Fibroblast of skin of right quadriceps (primary cell): ENCODE measurements at regions not wholly inside any gene's neighbourhood (a gene's known extent, or its start where the extent isn't known, plus 50 kb on each side); places are given as distances from the start of the nearest gene placed in this dataset.
"Not testable (repeated sequence)": the region's sequence is repeated elsewhere in the genome, so short reads cannot be mapped to it uniquely, and the experiment has no call there.

Experiments
- DNase-seq: peaks from one replicate; pipeline ENCODE4 v3.0.0-alpha.2; 2013

DNA sequence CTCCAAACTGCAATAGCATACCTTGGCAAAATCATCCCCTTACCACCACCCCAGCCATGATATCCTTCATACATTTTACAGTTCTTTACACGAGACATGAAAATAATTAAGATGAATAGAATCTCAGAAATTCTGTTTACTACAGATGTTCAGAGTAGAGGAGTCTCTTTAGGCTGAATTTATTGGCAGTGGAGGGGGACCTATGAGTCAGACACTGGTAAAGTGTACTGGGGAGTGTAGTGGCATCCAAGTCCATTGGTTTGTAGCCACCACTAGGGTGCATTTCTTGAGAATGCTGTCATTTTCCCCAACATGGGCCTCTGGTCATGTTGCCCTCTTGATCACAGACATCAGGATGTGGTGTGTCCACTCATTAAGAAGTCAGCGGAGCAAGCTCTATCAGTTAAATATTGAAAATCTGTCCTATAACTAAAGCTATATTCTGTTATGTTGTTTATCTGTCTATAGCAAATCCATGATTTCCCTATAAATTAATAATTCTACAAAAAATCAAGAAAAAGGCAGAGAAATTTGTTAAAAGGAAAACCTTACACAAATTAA is 672.2 kb downstream of the PRIM2 start:
- DNase-seq: not testable (repeated sequence)

DNA sequence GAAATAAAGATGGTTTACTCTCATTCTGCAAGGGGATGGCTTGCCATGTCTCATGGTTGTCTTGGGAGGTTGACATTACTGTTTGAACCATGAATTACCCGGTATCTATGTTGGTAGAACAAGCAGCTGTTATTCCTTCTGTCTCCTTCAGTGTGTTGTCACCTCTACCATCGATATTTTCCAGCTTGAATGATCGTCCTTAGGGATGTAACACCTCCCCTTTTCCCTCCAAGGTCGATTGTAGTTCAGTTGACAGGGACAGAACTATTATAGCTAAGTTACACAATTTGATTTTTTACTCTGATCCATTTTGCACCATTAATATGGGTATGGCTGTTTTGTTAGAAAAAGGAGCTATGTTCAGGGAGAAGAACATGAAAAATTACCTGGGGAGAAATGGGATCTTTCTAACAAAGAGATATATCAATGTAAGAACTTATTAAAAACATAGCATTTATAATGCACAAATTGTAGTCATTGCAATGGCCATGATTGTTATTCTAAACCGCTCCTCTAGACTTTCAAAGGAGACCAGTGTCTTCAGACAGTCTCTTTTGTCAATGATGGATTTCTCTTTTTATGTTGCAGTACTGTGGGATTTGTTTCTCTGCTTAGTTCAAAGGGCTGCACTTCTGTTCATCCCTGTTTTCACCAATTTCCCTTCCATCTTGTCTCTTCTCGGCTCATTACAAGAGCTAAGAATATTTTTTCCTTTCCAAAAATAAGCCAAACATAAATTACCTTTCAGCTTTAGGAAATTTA is 681.6 kb downstream of the PRIM2 start:
- DNase-seq: not testable (repeated sequence)

DNA sequence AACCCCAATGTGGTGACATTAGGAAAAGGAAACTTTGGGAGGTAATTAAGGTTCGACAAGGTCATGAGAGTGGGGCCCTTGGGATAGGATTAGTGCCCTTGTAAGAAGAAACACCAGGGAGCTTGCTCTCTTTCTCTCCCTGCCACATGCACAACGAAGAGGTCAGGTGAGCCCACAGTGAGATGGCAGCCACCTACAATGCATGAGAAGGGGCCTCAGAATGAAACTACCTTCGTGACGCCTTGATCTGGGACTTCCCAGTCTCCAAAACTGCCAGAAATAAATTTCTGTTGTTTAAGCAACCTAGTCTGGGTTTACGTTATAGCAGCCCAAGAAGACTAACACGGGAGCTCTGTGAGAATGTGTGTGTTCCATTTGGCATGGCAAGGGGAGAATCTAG is 682.8 kb downstream of the PRIM2 start:
- not testable (repeated sequence) for DNase-seq

DNA sequence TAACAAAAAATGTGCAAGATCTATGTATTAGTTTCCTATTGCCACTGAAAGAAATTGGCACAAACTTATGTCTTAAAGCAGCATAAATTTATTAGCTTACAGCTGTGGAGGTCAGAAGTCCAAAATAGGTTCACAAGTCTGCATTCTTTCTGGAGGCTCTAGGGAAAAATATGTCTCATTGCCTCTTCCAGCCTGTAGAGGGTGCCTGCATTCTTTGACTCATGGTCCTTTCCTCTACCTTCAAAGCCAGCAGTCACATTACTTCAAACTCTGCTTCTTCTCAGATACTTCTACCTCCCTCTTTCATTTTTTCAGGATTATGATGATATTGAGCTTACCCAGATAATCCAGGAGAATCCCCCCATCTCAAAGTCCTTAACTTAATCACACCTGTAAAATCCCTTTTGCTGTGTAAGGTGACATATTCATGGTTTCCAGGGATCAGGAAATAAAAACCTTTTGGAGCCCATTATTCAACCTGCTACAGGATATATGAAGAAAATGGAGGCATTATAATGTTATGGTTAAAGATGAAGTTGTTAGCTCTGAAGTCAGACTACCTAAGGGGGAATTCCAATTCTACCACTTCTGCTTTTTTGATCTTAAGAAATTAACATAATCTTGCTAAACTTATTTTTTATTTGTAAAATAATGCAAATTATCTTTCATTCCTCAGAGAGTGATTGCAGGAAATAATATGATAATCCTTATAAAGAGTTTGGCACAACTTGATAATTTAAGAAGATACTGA is 686.2 kb downstream of the PRIM2 start:
- not testable (repeated sequence) for DNase-seq

DNA sequence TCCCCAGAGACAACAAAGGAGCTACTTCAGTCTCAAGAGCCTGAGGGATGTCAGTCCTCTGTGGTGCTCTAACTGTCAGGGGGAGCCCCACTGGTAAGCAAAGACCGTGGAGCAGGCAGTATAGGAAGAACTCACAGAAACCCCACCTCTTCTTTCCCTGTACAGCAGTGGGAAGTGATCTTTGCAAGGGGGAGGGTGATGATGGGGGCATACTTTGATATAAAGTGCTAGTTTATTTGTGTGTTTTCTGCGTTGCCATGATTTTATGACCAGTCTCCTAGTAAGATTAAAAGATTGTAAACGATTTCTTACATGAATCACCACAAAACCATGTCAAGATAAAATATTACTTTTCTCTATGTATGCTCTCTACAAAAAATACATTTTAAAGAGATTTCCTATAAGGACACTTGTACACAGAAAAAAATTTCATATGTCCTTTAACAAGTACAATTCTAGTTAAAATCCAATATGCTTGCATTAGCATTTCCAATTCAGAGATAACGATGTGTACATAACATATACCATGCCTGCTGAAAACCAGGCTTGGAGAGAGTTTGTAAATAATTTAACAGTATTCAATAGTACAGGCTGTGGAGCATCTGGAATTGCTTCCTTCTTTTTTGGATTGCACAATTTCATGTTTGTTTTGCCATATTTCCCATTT is 690.0 kb downstream of the PRIM2 start:
- DNase-seq: not testable (repeated sequence)

DNA sequence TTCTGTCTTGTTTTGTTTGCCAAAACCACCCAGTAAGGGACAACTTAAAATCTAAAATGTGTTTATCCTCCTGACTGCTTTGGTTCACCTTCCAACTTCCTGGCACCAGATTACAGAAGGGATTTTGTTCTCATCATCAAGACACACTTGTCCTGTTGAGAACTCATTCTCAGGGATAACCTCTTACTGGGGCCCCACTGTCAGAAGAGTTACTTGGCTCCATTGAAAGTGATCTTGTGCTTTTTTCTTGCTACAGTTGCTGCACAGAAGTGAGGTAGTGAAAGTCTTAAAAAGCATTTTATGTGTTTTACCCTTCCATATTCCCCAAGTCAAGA is 690.5 kb downstream of the PRIM2 start:
- not testable (repeated sequence) for DNase-seq

DNA sequence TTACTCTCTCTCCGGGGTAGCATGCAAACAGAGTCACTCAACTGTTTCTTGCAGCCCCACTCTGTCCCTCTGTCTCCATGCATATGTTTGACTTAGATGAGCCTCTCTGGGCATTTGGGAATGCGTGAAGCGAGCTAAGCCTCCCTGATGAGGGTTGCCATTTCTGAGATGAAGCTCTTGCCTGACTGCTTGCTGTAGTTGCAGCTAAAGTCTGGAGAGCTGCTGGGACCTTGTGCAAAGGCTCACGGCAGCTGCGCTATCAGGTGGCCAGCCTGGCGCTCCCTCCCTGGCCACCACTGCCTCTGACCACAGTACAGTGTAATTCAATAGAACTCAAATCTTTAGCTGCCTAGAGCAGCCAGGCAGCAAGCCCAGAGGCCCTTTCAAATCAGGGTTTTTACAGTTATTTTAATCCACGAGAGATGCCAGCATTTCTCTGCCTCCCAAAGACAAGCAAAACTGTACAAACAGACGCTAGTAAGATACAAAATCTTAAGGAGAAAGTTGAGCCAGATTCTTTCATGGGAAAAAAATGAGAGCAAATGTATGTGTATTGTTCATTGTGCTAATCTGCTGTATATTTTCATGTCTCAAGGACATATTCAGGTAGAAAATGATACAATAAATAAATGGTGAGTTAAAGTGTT is 694.6 kb downstream of the PRIM2 start:
- DNase-seq: not testable (repeated sequence)

DNA sequence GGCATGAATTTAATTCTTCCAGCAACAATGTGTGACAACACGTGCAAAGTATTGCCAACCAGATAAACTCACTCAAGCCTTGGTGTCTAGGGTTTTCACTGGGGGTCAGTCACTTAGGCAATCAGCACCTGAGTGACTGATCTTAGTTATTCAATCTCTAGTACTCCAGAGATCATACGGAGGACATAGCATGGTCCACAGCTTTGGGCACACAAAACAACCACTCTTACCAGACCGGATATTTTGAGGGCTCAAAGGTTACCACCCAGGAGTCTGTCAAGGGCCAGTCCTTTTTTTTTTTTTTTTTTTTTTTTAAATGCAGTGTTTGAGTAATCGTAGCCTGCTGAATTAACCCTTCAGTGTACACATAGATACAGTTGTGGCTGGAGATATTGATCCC is 699.2 kb downstream of the PRIM2 start:
- DNase-seq: not testable (repeated sequence)

DNA sequence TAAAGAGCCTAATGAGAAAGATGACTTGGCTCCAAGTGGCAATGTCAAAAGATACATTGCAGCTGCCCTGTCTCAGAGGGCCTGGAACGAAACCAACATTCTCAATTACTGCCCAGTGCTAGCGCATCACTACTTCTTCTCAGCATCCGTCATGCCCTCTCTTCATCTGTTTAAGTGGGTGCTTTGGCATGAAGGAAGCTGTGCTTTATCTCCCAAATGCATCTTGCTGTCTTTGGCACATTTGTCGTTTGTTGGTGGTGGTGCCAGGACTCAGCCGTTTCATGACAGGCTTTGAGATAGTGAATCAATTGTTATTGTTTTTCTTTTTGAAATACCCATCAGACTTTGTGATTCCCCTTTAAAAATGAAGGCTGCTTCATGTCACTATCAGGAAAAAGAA is 710.8 kb downstream of the PRIM2 start:
- not testable (repeated sequence) for DNase-seq

DNA sequence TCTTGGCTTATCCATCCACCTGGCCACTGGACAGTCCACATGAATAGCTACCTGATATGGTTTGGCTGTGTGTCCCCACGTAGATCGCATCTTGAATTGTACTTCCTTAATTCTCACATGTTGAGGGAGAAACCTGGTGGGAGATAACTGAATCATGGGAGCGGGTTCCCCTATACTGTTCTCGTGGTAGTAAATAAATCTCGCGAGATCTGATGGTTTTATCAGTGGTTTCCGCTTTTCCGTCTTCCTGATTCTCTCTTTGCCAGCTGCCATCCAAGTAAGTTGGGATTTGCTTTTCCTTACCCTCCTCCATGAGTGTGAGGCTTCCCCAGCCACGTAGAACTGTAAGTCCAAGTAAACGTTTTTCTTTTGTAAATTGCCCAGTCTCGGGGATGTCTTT is 720.8 kb downstream of the PRIM2 start:
- not testable (repeated sequence) for DNase-seq

DNA sequence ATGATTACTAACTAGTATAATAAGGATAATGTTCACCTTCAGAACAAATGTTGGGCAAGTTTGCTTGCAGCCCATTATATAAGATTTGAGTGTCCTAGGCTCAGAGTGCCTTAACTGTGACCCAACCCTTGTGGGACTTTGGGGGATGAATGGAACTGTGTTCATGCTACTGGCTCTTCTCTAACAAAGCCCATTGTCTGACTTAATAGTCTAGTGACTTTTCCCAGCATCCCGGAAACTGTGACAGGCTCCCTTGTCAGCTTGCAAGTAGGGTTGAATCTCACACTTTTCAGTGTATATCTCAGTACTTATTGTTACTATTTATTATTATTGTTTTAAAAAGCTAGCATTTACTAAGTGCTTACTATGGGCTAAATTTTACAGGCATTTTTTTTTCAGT is 729.2 kb downstream of the PRIM2 start:
- not testable (repeated sequence) for DNase-seq

DNA sequence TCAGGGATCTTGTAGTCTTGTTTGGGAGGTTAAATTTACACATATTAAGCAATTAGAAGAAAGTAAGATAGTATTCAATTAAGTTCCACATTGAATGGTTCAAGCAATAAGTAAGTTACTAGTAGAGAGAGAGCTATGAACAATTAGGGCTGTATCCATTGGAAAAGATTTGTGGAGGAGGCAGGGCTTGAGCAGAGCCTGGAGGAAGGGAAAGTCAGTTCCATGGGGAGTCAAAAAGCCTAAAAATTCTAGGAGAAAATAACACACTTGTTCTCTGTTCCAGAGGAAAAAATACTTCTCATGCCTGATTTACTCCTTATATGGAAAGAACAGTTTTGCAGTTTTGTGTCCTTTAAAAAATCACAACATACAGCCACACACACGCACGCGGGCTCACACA is 730.0 kb downstream of the PRIM2 start:
- not testable (repeated sequence) for DNase-seq

DNA sequence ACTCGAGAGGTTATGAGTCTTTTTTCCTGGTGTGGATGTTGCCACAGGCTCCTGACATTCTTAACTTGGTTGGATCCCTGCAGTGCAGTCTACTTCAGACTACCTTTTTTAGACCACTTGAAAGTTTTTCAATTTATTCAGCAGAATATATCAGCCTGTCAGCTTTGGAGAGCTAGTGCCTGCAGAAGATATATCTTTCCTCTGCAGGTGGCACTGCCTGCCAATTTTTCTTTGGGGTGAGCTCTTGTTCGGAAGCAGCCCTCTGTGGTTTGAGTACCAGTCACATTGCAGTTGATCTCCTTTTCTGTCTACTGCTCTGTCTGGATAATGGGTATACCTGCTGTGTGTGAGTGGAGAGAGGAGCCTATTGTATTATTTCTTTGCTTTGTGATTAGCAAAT is 730.4 kb downstream of the PRIM2 start:
- not testable (repeated sequence) for DNase-seq

DNA sequence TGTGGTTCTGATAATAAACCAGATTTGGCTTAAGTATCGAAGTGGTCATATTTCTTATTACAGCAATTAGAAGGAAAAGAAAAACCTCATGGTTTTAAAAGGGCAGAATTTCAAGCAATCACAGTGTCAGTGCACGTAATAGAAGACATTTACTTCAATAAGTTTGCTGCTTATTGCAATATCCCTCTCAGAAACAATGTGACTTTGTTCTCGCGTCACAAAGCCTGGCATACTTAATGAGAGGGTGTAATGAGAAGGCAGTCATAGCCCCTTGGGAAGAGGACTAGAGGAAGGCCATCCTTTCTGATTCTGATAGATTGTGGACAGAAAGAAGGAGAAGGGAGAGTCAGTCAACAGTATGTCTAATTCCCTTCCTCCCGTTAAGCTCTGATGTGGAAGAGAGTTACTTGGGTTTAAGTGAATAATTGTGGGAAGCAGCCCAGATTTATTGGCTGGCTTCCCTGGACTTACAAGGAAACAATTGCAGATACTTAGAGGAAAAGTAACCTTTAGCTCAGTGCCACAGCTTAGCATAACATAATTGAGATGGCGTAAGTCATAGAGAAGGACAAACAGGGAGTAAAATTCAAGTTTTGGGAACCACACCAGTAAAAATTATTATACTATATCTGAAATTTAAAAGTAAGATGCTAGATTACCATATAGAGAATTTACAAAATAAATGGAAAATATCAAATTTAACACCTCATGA is 738.2 kb downstream of the PRIM2 start:
- not testable (repeated sequence) for DNase-seq

DNA sequence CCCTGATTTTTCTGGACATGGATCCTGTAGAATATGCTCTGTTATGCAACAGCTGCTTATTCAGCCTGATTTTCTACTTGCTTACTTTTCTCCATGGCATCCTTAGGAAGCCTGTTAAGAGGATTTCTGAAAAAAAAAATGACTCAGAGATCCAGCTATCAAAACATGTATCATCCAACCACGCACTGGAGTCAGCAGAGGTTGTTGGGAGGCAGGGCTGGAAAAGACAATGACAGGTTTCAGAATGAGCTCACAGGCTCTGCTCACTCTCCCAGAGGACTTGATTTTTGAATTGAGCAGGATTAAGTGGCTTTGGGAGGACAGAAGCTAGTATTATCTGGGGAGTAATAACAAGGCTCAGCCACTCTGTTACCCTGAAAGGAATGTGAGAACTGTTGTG is 742.3 kb downstream of the PRIM2 start:
- peak; percentile 1 for DNase-seq

DNA sequence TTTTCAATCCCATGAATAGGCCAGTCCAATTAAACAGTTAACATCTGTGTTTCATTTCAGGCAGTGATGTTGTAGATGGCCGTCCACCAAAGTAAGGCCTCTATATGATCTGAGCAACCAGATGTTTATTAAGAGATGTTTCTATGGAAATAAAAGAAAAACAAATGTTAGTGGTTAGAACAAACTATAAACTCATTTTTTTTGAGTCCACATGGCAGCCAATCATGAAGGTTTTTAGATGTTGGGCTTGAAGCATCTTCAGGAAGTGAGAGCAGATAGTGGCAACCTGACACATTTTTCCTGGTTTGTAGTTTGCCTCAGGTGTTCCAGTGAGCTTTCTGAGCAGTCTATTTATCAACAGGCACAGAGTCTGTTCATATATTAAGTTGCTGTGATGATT is 746.1 kb downstream of the PRIM2 start:
- DNase-seq: not testable (repeated sequence)

DNA sequence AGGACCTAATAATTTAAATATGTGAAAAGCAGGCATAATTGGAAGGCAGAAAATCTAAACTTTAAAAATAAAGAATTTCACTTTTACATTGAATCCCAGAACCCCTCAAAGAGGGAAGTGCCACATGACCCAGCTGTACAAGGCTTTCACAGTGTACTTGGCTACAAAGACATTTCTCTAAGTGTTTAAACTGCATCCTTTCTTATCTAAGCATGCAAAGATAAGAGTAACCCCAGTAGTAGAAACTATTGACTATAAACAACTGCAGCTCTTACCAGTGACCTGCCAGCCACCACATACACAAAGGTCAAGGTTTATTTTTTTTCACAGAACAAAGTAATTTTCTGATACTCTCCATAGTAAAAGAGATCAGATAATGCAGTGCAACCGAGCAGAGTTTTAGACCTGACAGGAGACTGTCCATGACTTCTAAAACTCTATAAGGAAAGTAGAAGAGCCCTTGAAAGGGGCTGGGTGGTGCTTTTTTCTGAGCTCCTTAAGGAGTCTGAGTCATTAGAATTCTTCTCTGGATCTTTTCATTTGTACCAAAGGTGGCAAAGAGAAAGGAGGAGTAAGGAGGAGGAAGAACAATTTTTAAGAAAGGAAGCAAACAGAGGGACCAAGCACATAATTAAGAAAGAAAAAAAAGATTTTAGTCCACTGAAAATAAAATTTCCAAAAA is 750.6 kb downstream of the PRIM2 start:
- not testable (repeated sequence) for DNase-seq

DNA sequence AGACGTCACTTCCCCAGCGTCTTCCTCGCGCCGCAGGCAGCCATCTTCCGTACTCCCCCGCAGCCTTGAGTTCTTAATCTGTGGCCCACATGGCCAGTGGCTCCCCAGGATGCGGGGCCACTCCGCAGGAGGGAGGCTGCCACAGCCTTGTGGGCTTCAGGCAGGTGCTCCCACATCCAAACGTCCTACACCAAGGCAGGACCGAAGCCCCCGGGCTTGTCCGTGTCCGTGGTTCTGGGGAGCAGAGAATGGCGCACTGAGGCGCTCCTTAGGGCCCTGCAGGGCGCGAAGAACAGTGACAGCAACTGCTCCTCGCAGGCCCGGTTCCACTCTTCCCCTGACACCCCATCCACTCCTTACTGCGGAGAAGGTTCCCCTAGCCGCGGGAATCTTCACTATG is 755.8 kb downstream of the PRIM2 start:
- DNase-seq: no peak

DNA sequence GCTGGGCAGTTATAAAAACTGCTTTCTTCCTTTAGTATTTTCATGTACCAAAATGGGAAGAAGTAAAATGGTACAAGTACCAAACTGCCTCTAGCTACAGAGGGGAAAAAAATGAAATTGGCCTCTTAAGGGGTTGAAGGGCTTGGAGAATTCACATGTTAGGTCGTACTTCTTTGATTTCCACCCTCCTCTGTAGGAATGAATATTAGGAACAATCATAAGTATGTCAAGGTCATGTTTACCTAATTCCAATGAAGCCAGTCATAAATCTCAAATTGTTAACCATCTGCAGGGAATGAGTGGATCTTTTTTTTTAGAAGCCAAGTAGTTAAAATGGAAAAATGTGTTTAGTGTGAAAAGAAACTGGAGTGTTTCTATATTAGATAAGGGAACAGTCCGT is 772.6 kb downstream of the PRIM2 start:
- not testable (repeated sequence) for DNase-seq

DNA sequence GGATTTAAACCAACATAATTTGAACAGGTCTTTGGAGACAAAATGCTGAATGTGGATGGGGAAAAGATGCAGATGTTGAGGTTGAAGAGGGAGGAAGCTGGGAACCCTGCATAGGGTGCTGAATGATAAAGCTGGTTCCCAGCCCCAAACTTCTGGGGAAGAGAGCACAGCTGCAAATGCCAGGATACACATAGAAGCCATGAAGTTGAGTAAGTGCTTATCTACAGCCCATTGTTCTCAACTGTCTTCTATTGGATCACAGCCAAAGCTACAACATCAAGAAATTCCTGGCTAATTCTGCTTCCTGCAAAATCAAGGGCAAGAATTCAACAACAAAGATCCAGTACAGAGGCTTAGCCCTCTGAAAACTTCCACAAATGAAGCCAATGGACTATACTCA is 779.8 kb downstream of the PRIM2 start:
- DNase-seq: not testable (repeated sequence)

DNA sequence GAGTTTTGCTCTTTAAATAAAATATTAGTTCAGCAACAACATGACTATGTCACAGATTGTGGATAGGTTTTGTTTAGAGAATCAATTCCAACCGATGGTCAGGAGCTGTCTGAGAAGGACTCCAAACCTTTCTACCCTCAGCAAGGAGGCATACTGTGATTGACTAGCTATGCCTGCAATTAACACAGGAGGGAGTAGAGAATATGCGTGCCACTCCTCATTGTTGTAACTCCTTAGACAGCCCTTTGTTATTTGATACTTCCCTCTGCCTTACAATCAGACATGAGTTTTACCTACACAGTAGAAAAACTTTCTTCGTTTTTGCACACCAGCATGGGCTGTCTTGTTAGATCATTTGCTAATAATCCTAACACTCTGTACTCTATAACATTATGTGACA is 796.5 kb downstream of the PRIM2 start:
- no peak for DNase-seq

DNA sequence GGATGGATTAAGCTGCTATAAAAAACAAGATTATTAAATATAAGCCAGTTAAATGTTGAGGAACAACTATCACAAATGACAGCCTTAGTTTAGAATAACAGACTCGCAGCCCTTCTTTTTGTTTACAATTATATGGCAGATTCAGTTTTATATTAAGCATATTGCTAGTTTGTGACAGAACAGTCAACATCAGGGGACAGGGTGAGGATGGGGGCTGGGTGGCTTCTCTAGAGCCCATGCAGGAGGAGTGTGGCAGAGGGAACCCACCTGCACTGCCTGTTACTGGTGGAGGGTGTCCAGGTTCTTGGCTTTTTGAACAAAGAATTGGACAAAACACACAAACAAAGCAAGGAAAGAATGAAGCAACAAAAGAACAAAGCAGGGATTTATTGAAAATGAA is 799.7 kb downstream of the PRIM2 start:
- DNase-seq: not testable (repeated sequence)
